Peyer's patch (tissue), 4 donors: ENCODE measurements at regions not wholly inside any gene's neighbourhood (a gene's known extent, or its start where the extent isn't known, plus 50 kb on each side); places are given as distances from the start of the nearest gene placed in this dataset.

ENCODE experiments used
- CTCF ChIP-seq, 6 experiments: fragments of 450-650 bp in 4 of 6; fragments of 200-600 bp in 2 of 6; sonication (generic) in 1 of 6; IDR thresholded peaks; one replicate each; pipeline ENCODE4 v1.5.1; 2017 to 2019; ENCODE audit warnings: antibody characterized with exemption in 6 of 6, mild to moderate bottlenecking in 3 of 6, moderate library complexity in 1 of 6
- POLR2A ChIP-seq, 2 donors: fragments of 450-650 bp; IDR thresholded peaks; one replicate each; pipeline ENCODE4 v1.5.1; 2017; ENCODE audit warnings: antibody characterized with exemption in 2 of 2, mild to moderate bottlenecking in 2 of 2, moderate library complexity in 2 of 2

GRCh38 chr10:78937800-78938694 is 130.7 kb upstream of the ZMIZ1 start:
- peak in 2 of 6 experiments; percentile 5 to 9 for TF ChIP-seq CTCF (IDR thresholded peaks at IDR 0.05)
- TF ChIP-seq POLR2A (IDR thresholded peaks at IDR 0.05), result no peak
